GM12875 (cell line): ENCODE measurements at regions not wholly inside any gene's neighbourhood (a gene's known extent, or its start where the extent isn't known, plus 50 kb on each side); places are given as distances from the start of the nearest gene placed in this dataset.

ENCODE experiments used
- H3K4me3 ChIP-seq: one replicate; pipeline ENCODE4 v1.5.1; 2011; ENCODE audit warnings: low read depth, low read length, control low read depth
- CTCF ChIP-seq: IDR thresholded peaks from 2 replicates; pipeline ENCODE4 v1.5.1; 2011; ENCODE audit warnings: low read depth, mild to moderate bottlenecking, control low read depth, inconsistent platforms, low read length, moderate library complexity, borderline replicate concordance; ENCODE audit not compliant: insufficient read depth

- no peak for TF ChIP-seq CTCF
These were observed 580.4 kb upstream of the FAM98A start for GRCh38 chr2:34179511-34179910.

GRCh38 chr2:34178482-34178881 lies 579.4 kb upstream of the FAM98A start:
- TF ChIP-seq CTCF, result no peak
- no peak overlapping the region for H3K4me3 ChIP-seq

More at GRCh38 chr2:34179511-34179910, 580.4 kb upstream of the FAM98A start:
- no peak overlapping the region for H3K4me3 ChIP-seq

- TF ChIP-seq CTCF, result no peak
- H3K4me3 ChIP-seq, result no peak overlapping the region
These were observed 577.6 kb upstream of the FAM98A start for GRCh38 chr2:34176693-34177092.

GRCh38 chr2:34174506-34174905 lies 575.4 kb upstream of the FAM98A start:
- no peak for TF ChIP-seq CTCF
- no peak overlapping the region for H3K4me3 ChIP-seq

- TF ChIP-seq CTCF, result no peak
- H3K4me3 ChIP-seq, result no peak overlapping the region
These were observed 563.1 kb upstream of the FAM98A start for GRCh38 chr2:34162231-34162630.

- no peak overlapping the region for H3K4me3 ChIP-seq
- no peak for TF ChIP-seq CTCF
These were observed 562.5 kb upstream of the FAM98A start for GRCh38 chr2:34161549-34161948.

- no peak overlapping the region for H3K4me3 ChIP-seq
- no peak for TF ChIP-seq CTCF
These were observed 560.8 kb upstream of the FAM98A start for GRCh38 chr2:34159901-34160300.
